HG02623 (cell line): ENCODE measurements at regions not wholly inside any gene's neighbourhood (a gene's known extent, or its start where the extent isn't known, plus 50 kb on each side); places are given as distances from the start of the nearest gene placed in this dataset.
"Not testable (repeated sequence)": the region's sequence is repeated elsewhere in the genome, so short reads cannot be mapped to it uniquely, and the experiment has no call there.

ENCODE experiments used
- ATAC-seq: cut with Tn5 transposase; IDR thresholded peaks from one replicate; pipeline ENCODE4 v1.9.1; 2021; ENCODE audit warnings: moderate library complexity; ENCODE audit not compliant: unreplicated experiment

- ATAC-seq: no peak
These were observed 271.2 kb downstream of the FBXO8 start for GRCh38 chr4:174012135-174012885.

DNA sequence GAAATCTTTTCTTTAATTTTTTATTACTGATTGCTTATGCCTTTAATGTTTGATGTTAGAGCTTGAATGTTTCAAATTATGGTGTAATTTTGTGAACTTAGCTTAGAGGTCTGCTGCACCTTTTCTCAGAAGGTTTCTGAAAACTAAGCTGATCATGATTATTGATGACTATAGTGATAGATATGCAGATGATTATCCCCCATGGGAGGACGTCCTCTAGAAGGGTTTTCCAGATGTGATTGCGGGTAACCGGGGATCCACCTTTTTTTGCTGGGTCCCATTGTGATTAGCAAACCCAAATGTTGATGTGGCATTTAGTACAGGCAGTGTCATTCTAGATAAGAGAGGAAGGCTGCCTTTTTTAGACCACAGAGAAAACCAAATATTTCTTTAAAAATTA, 272.9 kb downstream of the FBXO8 start:
- no peak for ATAC-seq

- ATAC-seq: no peak
These were observed 273.6 kb downstream of the FBXO8 start for GRCh38 chr4:174009686-174010451.

GRCh38 chr4:174005422-174005821, 278.0 kb downstream of the FBXO8 start:
- no peak for ATAC-seq

GRCh38 chr4:173998471-173999144, 284.9 kb downstream of the FBXO8 start:
- no peak for ATAC-seq

DNA sequence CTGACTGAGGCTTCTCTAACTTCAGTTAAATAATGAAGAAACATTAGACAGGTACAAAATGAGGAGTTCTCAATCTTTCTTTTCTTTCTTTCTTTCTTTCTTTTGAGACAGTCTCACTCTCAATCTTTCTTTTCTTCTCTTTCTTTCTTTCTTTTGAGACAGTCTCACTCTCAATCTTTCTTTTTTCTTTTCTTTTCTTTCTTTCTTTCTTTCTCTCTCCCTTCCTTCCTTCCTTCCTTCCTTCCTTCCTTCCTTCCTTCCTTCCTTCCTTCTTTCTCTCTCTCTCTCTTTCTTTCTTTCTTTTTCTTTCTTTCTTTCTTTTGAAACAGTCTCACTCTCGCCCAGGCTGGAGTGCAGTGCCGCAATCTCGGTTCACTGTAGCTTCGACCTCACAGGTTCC, 287.7 kb downstream of the FBXO8 start:
- not testable (repeated sequence) for ATAC-seq

DNA sequence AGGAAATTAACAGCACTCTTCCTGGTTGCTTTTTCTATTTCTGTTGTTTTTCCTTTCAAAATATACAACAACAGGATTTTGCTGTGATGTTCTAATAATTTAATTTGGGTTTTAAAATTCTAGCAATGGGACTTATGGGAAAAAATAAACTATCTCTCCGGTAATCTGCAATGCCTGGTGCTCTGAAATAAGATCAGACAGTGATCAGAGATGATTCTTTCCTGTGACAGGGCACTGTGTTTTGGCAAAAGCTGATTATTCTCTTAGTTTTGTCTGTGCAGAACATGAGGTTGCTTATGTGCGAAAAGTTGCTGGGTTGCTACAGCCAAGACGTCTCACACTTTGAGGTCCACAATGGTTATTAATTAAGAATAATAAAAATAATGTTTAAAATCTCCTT, 291.7 kb downstream of the FBXO8 start:
- ATAC-seq: no peak

DNA sequence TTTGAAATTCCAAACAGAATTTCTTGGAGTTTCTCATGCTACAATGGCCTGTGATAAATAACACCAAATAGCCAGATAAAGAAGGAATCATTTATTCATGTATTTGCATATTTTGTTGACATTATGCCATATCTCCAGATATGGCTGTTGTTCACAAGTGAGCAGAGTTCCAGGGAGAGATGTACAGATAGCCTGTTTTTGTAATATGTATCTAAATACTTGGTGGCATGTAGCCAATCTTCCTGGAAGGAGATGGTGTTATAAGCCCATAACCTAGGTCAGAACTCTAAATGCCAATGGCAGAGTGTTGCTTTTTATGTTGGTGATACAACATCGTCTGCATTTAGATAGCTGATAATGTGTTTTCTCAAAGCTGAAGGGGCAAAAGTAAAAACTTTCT, 292.2 kb downstream of the FBXO8 start:
- no peak for ATAC-seq

GRCh38 chr4:173990869-173991210, 292.6 kb downstream of the FBXO8 start:
- ATAC-seq: no peak

DNA sequence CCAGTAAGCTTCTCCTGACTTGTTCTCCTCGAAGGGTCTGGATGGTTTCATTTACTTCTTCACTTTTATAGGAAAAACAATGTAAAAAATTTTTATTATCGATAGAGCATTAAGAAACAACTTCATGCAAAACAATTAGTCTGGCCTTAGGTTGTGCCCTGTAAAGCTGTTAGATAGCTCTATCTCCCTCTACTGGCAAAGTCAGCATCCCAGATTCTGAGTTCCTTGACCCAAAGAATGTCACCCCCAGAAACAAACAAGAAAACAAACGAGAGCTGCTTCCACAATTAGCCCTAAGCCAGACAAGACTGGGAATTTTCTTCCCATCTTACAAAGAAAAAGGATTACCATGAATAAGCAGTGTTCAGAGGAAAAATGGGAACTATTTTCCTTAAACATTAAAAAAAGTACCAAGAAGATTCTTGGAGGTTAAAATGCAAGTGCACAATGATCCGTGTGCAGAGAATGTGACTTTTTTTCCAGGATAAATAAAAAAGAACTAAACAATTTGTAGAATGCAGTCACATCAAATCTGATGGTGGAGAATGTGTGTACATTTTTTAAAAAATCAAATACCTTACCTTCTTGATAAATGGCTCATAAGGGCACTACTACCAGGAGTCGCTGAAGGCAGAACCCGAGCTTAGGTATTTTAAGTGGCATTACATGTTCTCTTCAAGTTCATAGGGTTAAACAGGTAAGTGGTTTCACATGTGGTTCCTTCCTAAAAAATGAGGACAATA, 293.2 kb downstream of the FBXO8 start:
- ATAC-seq: no peak

DNA sequence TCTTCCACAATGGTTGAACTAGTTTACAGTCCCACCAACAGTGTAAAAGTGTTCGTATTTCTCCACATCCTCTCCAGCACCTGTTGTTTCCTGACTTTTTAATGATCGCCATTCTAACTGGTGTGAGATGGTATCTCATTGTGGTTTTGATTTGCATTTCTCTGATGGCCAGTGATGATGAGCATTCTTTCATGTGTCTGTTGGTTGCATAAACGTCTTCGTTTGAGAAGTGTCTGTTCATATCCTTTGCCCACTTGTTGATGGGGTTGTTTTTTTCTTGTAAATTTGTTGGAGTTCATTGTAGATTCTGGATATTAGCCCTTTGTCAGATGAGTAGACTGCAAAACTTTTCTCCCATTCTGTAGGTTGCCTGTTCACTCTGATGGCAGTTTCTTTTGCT, 319.9 kb downstream of the FBXO8 start:
- not testable (repeated sequence) for ATAC-seq

DNA sequence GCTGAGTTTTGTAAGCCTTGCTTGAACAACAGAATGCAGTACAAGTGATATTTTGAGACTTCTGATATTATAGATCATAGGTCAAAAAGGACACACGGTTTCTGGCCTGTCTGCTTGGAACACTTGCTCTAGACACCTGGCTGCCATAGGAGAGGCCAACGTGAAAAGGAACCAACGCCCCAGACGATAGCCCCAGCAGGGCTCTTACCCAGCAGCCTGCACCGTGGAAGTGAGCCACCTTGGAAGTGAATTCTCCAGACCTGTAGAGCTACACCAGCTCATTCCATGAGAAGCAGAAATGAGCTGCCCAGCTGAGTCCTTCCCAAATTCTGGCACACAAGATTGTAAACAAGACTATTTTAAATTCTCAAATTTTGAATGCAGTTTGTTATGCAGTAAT, 323.1 kb downstream of the FBXO8 start:
- ATAC-seq: no peak

DNA sequence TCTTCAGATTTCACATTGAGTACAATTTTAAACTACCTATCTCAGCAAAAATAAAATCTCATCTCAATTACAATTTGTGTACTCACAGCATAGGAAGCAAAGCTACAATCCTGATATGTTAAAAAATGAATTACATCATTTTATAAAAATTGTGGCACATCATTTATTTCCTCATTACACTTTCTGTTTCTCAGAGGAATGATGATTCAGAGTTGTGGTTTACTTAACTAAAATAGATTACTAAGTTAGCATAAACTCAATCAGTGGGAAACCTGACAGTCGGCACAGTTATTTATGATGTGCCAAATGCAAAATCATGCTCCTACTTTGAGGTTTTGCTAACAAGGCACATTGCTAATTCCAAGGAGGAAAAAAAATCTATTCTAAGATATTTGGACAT, 325.0 kb downstream of the FBXO8 start:
- no peak for ATAC-seq

GRCh38 chr4:173943547-173943946, 339.9 kb downstream of the FBXO8 start:
- ATAC-seq: no peak

- ATAC-seq: no peak
These were observed 343.3 kb downstream of the FBXO8 start for GRCh38 chr4:173940146-173940545.

DNA sequence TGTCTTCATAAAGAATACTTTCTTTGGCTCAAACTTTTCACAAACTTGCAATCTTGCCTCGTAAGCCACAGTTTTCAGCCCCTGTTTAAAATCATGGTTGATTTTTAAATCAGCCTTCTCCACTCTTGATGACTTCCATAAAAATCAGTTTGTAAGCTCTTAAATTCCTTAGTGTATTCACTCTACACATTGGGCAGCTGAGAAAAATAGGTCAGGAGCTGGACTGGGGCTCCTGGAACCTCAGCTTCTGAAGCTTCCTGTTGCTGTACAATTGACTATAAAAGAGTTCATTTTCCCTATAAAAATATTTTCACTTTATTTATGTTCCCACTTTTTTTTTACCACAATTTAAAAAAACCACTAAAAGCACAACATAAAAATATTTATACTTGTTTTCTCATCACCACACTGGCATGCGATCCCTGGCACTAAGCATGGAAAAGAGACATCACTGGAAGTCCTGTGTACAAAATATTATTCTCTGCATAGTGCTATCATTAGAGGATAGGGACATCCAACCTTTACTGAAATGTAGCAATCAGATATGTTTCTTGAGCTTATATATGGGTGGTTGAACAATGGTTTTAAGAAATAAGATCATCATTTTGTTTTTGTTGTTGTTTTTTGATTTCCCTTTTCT, 345.7 kb downstream of the FBXO8 start:
- no peak for ATAC-seq

DNA sequence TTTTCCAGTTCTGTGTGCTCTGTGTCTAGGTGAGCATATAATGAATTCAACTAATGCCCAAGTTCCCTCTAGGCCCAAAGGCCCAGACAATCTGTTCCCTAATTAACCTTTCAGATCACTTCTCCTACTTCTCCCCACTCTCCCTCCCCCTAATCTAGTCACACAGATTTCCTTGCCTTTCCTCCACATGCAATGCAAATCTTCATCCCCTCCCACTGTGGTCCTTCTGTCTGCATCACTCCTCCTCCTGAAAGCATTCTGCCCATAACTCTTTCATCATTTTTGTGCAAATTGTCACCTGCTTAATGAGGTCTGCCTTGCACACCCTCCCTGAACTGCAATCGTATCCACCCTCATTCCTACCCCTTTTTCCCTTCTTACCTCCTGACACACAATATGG, 346.6 kb downstream of the FBXO8 start:
- no peak for ATAC-seq

DNA sequence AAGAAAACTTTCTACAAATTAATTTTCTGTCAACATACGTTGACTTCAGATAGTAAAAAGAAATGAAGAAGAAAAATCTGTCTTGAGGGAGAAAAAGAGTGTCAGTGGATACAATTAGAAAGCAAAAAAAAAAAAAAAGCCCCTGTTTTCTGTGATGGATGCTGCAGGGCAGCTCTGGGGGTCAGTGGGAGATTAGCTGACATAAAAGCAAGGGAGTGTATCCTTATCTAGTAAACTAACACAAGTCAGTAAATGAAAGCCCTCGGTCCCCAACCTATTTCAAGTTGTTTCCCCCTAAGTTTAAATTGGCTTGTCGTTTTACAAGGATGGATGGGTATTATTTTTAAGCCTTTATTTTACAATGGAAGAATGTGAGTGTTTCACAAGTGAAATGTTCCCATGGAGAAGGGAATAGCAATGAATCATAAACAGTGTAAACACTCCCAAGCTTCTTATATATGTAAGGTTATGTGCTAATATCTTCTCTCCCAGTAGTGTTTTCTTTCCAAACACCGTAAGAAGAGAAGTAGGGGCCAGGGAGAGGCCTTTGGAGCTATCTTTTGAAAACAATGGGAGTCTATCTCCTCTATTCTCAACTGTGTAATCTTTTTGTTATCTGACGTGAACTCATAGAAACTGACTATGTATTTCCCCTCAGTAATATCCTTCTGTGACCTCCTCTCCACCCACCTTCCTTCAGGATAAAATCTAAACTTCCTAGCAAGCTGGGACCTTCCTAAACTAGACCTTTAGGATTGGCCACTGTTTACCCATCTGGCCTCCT, 347.7 kb downstream of the FBXO8 start:
- ATAC-seq: no peak

DNA sequence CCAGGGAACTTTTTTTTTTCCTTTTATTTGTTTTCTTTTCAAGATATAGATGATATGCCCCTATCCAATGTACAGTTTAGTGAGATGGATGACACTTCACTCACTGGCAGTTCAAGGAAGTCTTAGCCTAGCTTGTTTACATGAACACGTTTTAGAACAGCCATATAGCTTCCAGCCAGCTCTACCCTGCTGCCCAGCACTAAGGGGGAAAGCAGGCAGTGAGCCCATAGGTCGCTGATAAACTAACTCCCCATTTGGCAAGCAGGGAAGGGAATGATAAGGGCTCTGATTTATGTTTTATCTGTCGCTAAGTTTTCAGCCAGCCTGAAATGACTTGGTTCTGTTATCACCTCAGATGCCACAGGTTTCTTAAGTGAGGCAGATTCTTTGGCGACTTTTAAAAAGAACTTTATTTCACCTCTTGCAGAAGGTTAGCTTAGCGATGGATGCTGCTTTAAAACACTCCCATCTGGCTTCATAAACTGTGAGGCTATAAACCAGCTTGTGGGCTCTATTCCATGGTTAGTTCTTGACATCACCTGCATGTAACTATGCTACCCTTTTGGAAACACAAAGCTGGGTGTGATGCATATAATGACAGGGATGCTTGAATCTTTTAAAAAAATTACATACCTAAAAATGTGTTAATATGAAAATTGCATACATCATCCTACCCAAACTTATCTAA, 348.4 kb downstream of the FBXO8 start:
- ATAC-seq: no peak

DNA sequence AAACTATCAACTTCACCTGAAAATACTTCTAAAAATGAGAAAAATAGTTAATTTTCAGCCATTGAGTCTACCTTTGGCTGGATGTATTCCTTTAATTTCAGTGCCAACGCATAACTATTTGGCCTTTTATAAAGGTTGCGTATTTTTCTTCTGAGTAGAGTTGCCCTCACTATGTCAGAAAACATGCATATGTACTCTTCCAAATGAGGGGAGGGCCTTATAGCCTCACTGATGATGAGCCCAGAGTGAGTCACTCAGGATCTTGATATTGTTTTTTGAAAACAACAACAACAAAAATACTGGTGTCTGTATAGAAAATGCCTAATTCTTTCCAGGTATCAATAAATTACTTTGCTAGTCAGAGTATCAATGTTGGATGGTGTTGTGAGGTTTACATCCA, 349.3 kb downstream of the FBXO8 start:
- ATAC-seq: no peak
